ENCODE measurements at regions not wholly inside any gene's neighbourhood (a gene's known extent, or its start where the extent isn't known, plus 50 kb on each side); places are given as distances from the start of the nearest gene placed in this dataset.
"Not testable (repeated sequence)": the region's sequence is repeated elsewhere in the genome, so short reads cannot be mapped to it uniquely, and the experiment has no call there.

DNA sequence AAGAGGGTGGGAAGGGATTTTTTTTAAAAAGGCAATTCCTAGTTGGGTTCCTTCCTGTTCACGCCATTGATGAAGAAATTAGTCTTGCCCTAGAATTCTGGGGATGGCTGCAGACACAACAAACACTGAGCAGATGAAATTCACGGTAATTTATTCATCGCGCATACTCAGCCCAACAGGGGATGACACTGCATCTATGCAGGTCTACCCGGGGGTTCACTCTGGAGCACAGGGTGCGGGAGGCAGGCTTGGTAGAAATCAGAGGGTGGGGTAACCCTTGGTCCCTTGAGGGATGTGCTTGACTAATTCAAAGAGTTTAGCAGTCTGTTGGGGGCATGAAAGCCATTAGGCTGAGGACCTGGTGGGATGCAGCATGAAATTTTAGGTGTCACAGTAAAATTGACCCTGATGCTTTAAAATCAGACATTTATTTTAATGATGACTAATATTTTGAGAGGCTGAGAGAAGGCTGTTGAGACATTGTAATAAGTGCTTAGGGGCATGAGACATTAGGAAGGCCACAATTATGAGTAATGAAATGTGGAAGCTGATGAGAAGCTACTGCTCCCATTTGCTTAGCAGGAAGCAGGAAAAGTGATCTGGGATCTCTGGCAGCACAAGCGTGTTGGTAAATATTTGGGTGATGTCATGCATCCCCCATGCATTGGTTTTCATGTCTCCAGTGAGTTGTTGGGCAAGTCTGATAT, 1800.3 kb upstream of the DEFB115 start:
- H3K27ac ChIP-seq (ENCODE audit: low read depth in 2 of 2, low read length in 2 of 2); H3K36me3 ChIP-seq (ENCODE audit: control insufficient read depth in 2 of 2, insufficient read depth in 2 of 2, low read length in 2 of 2); H3K27me3 ChIP-seq (ENCODE audit: control insufficient read depth in 2 of 2, insufficient read depth in 2 of 2, low read length in 2 of 2); H3K9ac ChIP-seq (ENCODE audit: low read depth in 1 of 2, low read length in 2 of 2); H3K9me3 ChIP-seq (ENCODE audit: control insufficient read depth in 2 of 2, low read length in 2 of 2); H3K4me1 ChIP-seq (ENCODE audit: control insufficient read depth in 2 of 2, insufficient read depth in 2 of 2, low read length in 2 of 2); H3K4me3 ChIP-seq (ENCODE audit: low read length in 2 of 2): not testable (repeated sequence)

DNA sequence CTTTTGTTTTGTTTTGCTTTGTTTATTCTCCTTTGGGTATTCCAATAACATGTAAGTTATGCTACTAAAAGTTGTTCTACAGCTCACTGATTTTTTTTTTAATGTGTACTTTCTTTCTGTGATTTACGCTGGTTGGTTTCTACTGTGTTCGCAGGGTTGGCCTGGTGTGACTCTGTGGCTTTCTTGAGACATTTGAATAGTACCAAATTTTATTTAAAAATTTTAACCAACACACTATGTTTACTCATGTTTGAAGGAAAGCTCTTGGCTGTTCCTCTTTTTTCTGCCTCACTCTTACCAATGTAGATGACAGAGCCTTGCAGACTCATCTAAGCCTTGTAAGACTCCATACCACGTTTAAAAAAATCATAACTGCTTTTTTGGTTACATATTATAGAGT, 1784.9 kb upstream of the DEFB115 start:
- Histone ChIP-seq H3K4me1 (ENCODE audit: control insufficient read depth in 2 of 2, insufficient read depth in 2 of 2, low read length in 2 of 2) (no peaks in the 10 kb centered on the region), H3K9ac (ENCODE audit: low read depth in 1 of 2, low read length in 2 of 2) (no peak overlapping the region), H3K4me3 (ENCODE audit: low read length in 2 of 2) (no peak overlapping the region), H3K36me3 (ENCODE audit: control insufficient read depth in 2 of 2, insufficient read depth in 2 of 2, low read length in 2 of 2) (no peaks in the 10 kb centered on the region), H3K9me3 (ENCODE audit: control insufficient read depth in 2 of 2, low read length in 2 of 2) (no peaks in the 10 kb centered on the region), H3K27me3 (ENCODE audit: control insufficient read depth in 2 of 2, insufficient read depth in 2 of 2, low read length in 2 of 2) (no peaks in the 10 kb centered on the region), H3K27ac (ENCODE audit: low read depth in 2 of 2, low read length in 2 of 2) (no peak overlapping the region)

DNA sequence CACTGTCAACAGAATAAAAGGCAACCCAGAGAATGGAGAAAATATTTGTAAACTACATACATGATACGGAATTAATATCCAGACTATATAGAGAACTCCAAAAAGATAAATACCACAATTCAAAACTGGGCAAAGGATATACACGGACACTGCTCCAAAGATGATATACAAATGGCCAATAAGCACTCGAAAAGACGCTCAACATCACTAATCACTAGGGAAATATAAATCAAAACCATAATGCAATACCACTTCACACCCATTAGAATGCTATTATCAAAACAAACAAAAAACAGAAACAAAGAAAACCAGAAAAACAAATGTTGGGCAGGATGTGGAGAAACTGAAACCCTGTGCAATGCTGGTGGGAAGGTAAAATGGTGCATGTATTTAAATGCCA, 1764.6 kb upstream of the DEFB115 start:
- H3K27me3 ChIP-seq (ENCODE audit: control insufficient read depth in 2 of 2, insufficient read depth in 2 of 2, low read length in 2 of 2); H3K9me3 ChIP-seq (ENCODE audit: control insufficient read depth in 2 of 2, low read length in 2 of 2); H3K36me3 ChIP-seq (ENCODE audit: control insufficient read depth in 2 of 2, insufficient read depth in 2 of 2, low read length in 2 of 2); H3K9ac ChIP-seq (ENCODE audit: low read depth in 1 of 2, low read length in 2 of 2); H3K27ac ChIP-seq (ENCODE audit: low read depth in 2 of 2, low read length in 2 of 2); H3K4me1 ChIP-seq (ENCODE audit: control insufficient read depth in 2 of 2, insufficient read depth in 2 of 2, low read length in 2 of 2); H3K4me3 ChIP-seq (ENCODE audit: low read length in 2 of 2): not testable (repeated sequence)

DNA sequence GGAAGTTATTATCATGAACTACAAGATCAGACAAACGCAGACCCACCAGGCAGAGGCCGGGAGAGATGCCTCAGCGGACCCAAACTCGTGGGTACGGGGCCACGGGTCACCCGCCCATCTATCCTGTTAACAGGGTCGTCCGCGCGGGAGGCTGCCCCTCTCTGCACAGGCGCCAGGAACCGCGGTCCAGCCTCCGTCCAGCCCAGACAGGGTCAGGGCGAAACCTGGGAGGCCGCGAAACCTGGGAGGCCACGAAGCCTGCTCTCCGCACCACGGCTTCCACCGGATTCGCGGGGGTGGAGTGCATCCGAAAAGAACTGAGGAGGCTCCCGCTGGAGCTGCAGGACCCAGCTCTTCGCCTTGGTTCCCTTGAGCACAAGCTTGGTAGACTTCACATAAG, 1760.7 kb upstream of the DEFB115 start:
- not testable (repeated sequence) for H3K9me3 ChIP-seq (ENCODE audit: control insufficient read depth in 2 of 2, low read length in 2 of 2); H3K27me3 ChIP-seq (ENCODE audit: control insufficient read depth in 2 of 2, insufficient read depth in 2 of 2, low read length in 2 of 2); H3K27ac ChIP-seq (ENCODE audit: low read depth in 2 of 2, low read length in 2 of 2); H3K36me3 ChIP-seq (ENCODE audit: control insufficient read depth in 2 of 2, insufficient read depth in 2 of 2, low read length in 2 of 2); H3K4me1 ChIP-seq (ENCODE audit: control insufficient read depth in 2 of 2, insufficient read depth in 2 of 2, low read length in 2 of 2); H3K9ac ChIP-seq (ENCODE audit: low read depth in 1 of 2, low read length in 2 of 2)
- H3K4me3 ChIP-seq (ENCODE audit: low read length in 2 of 2) = peak overlapping the region in 1 of 2 donors; percentile 32

DNA sequence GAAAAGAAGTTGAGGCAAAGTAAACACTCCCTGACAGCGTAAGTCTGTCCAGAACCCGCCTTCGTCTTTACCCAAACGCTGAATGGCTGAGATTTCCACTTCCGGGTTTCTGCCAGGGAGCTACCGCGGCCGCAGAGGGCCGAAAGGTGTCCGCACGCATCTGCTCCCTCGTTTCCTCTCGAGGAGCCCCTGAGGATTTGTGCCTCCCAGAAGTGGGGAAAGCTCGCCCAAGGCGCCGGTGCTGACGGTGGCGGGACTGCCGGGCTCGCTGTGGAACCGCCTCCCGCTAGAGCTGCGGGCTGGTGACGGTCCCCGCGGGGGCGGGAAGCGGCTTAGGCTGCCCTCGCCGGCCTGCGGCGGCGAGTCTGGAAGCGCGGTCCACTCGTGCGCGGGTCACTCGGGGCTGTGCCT, 1760.2 kb upstream of the DEFB115 start:
- H3K4me3 ChIP-seq (ENCODE audit: low read length in 2 of 2) = peak overlapping the region in 1 of 2 donors; percentile 32
- H3K27me3 ChIP-seq (ENCODE audit: control insufficient read depth in 2 of 2, insufficient read depth in 2 of 2, low read length in 2 of 2) = no peaks in the 10 kb centered on the region
- no peak overlapping the region for H3K27ac ChIP-seq (ENCODE audit: low read depth in 2 of 2, low read length in 2 of 2)
- H3K36me3 ChIP-seq (ENCODE audit: control insufficient read depth in 2 of 2, insufficient read depth in 2 of 2, low read length in 2 of 2) = no peaks in the 10 kb centered on the region
- peaks cover 0 to 2% of the 10 kb centered on the region in 2 donors for H3K9me3 ChIP-seq (ENCODE audit: control insufficient read depth in 2 of 2, low read length in 2 of 2)
- no peak overlapping the region for H3K9ac ChIP-seq (ENCODE audit: low read depth in 1 of 2, low read length in 2 of 2)
- H3K4me1 ChIP-seq (ENCODE audit: control insufficient read depth in 2 of 2, insufficient read depth in 2 of 2, low read length in 2 of 2) = no peaks in the 10 kb centered on the region

DNA sequence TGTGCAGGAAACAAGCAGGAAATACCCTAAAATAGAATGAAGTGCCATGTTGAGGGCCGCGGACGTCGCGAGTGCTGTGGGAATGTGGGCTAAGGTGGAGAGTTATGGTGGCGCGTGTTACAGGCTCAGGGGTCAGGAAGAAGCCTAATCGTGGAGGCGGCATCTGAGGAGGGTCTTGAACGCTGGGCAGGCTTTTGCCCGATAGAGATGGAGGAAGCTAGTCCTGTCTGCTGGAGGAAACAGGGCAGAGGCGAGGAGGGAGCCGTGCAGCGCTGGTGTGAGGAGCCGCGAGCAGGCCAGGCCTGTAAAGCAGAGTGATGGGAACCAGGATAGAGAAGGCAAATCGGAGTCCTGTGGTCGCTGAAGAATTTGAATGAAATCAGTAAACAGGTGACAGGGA, 1759.8 kb upstream of the DEFB115 start:
- H3K4me1 ChIP-seq (ENCODE audit: control insufficient read depth in 2 of 2, insufficient read depth in 2 of 2, low read length in 2 of 2); H3K9ac ChIP-seq (ENCODE audit: low read depth in 1 of 2, low read length in 2 of 2); H3K4me3 ChIP-seq (ENCODE audit: low read length in 2 of 2); H3K36me3 ChIP-seq (ENCODE audit: control insufficient read depth in 2 of 2, insufficient read depth in 2 of 2, low read length in 2 of 2); H3K27ac ChIP-seq (ENCODE audit: low read depth in 2 of 2, low read length in 2 of 2); H3K9me3 ChIP-seq (ENCODE audit: control insufficient read depth in 2 of 2, low read length in 2 of 2); H3K27me3 ChIP-seq (ENCODE audit: control insufficient read depth in 2 of 2, insufficient read depth in 2 of 2, low read length in 2 of 2): not testable (repeated sequence)

DNA sequence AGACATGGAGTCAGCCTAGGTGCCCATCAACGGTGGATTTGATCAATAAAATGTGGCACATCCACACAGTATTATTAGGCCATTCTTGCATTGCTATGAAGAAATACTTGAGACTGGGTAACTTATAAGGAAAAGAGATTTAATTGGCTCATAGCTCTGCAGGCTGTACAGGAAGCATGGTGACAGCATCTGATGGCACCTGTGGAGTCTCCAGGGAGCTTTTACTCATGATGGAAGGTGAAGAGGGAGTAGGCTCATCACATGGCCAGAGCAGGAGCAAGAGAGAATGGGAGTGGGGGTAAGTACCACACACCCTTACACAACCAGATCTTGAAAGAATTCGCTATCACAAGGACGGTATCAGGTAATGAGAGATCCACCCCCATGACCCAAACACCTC, 1756.7 kb upstream of the DEFB115 start:
- not testable (repeated sequence) for H3K9ac ChIP-seq (ENCODE audit: low read depth in 1 of 2, low read length in 2 of 2); H3K4me1 ChIP-seq (ENCODE audit: control insufficient read depth in 2 of 2, insufficient read depth in 2 of 2, low read length in 2 of 2); H3K4me3 ChIP-seq (ENCODE audit: low read length in 2 of 2); H3K27me3 ChIP-seq (ENCODE audit: control insufficient read depth in 2 of 2, insufficient read depth in 2 of 2, low read length in 2 of 2); H3K36me3 ChIP-seq (ENCODE audit: control insufficient read depth in 2 of 2, insufficient read depth in 2 of 2, low read length in 2 of 2); H3K27ac ChIP-seq (ENCODE audit: low read depth in 2 of 2, low read length in 2 of 2); H3K9me3 ChIP-seq (ENCODE audit: control insufficient read depth in 2 of 2, low read length in 2 of 2)

DNA sequence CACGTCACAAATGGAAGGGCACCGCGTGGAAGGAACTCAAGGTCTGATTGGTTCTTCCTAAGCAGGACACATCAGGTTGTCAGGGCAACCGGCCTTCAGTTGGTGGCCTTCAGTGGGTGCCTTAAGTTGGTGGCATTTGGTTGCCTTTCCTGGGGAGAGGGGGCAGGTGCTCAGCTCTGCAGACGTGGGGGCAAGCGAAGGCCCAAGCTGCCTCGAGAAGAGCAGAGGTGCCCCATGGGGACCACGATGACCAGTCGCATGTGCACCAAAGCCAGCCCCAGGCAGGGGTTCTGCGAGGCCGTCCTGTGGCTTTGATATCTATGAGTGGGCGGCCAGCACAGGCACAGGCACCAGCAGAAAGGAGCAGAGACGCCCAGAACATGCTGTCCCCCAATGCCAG, 1742.8 kb upstream of the DEFB115 start:
- H3K4me1 ChIP-seq (ENCODE audit: control insufficient read depth in 2 of 2, insufficient read depth in 2 of 2, low read length in 2 of 2); H3K4me3 ChIP-seq (ENCODE audit: low read length in 2 of 2); H3K9ac ChIP-seq (ENCODE audit: low read depth in 1 of 2, low read length in 2 of 2); H3K27ac ChIP-seq (ENCODE audit: low read depth in 2 of 2, low read length in 2 of 2); H3K36me3 ChIP-seq (ENCODE audit: control insufficient read depth in 2 of 2, insufficient read depth in 2 of 2, low read length in 2 of 2); H3K27me3 ChIP-seq (ENCODE audit: control insufficient read depth in 2 of 2, insufficient read depth in 2 of 2, low read length in 2 of 2); H3K9me3 ChIP-seq (ENCODE audit: control insufficient read depth in 2 of 2, low read length in 2 of 2): not testable (repeated sequence)

DNA sequence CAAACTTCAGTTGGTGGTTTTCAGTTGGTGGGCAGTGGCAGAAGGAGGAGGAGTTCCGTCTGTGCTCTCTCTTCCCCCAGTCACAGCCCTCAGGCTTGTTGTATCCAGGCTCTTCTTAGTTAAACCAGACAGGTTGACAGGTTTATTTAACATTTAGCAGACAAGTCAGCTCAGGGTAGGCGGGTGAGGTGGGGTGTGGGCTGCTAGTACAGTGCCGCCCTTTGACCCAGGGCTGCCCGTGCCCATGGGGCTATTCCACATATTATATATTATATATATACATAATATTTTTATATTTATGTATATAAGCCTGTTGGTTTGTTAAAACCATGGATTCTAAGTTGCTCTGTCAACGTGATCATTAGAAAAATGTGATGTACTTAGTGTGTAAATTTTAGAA, 1740.6 kb upstream of the DEFB115 start:
- not testable (repeated sequence) for H3K27me3 ChIP-seq (ENCODE audit: control insufficient read depth in 2 of 2, insufficient read depth in 2 of 2, low read length in 2 of 2); H3K9me3 ChIP-seq (ENCODE audit: control insufficient read depth in 2 of 2, low read length in 2 of 2); H3K27ac ChIP-seq (ENCODE audit: low read depth in 2 of 2, low read length in 2 of 2); H3K4me1 ChIP-seq (ENCODE audit: control insufficient read depth in 2 of 2, insufficient read depth in 2 of 2, low read length in 2 of 2); H3K4me3 ChIP-seq (ENCODE audit: low read length in 2 of 2); H3K9ac ChIP-seq (ENCODE audit: low read depth in 1 of 2, low read length in 2 of 2); H3K36me3 ChIP-seq (ENCODE audit: control insufficient read depth in 2 of 2, insufficient read depth in 2 of 2, low read length in 2 of 2)

DNA sequence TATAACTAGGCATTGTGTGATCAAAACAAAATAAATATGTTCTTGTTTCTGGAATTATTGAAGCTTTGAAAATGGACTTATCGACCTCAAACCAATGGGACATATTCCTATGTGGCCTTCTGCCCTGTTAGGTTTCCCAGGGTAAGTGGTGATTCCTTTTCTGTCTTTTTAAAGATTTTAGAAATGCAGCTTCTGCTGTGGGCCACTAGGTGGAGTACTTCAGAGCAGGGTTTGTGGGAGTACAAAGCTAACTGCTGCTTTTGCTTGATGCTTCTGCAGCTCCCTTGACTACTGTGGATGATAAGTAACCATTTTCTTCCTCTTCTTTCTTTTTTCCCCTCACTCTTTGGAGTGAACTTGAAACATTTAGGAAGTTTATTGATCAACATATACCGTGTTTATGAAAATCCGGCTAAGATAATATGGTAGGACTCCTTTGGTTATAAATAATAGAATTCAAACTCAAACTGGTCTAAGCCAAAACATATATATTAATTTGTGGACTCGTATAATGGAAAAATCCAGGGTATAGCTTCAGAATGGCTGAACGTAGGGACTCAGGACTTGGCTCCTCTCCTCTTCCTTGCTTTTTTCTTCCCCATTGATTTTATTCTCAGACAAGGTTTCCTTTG, 1737.7 kb upstream of the DEFB115 start:
- H3K4me1 ChIP-seq (ENCODE audit: control insufficient read depth in 2 of 2, insufficient read depth in 2 of 2, low read length in 2 of 2); H3K4me3 ChIP-seq (ENCODE audit: low read length in 2 of 2); H3K9me3 ChIP-seq (ENCODE audit: control insufficient read depth in 2 of 2, low read length in 2 of 2): not testable (repeated sequence)

More for the DNA sequence above, 1737.7 kb upstream of the DEFB115 start:
- H3K36me3 ChIP-seq (ENCODE audit: control insufficient read depth in 2 of 2, insufficient read depth in 2 of 2, low read length in 2 of 2); H3K27me3 ChIP-seq (ENCODE audit: control insufficient read depth in 2 of 2, insufficient read depth in 2 of 2, low read length in 2 of 2); H3K27ac ChIP-seq (ENCODE audit: low read depth in 2 of 2, low read length in 2 of 2); H3K9ac ChIP-seq (ENCODE audit: low read depth in 1 of 2, low read length in 2 of 2): not testable (repeated sequence)

All from mucosa of rectum (tissue), 2 donors.